Rectal smooth muscle tissue (tissue), 1 donor: ENCODE measurements at regions not wholly inside any gene's neighbourhood (a gene's known extent, or its start where the extent isn't known, plus 50 kb on each side); places are given as distances from the start of the nearest gene placed in this dataset.
"Not testable (repeated sequence)": the region's sequence is repeated elsewhere in the genome, so short reads cannot be mapped to it uniquely, and the experiment has no call there.

Source experiments
- H3K27ac ChIP-seq: one replicate; pipeline ENCODE4 v1.7.0; 2013; ENCODE audit warnings: low read depth, low read length, inconsistent platforms
- H3K27me3 ChIP-seq: one replicate; pipeline ENCODE4 v1.7.0; 2013; ENCODE audit warnings: low read length; ENCODE audit not compliant: control insufficient read depth, insufficient read depth
- H3K36me3 ChIP-seq: one replicate; pipeline ENCODE4 v1.7.0; 2013; ENCODE audit warnings: low read length; ENCODE audit not compliant: control insufficient read depth, insufficient read depth
- H3K4me1 ChIP-seq: one replicate; pipeline ENCODE4 v1.7.0; 2013; ENCODE audit warnings: low read length; ENCODE audit not compliant: control insufficient read depth, insufficient read depth
- H3K4me3 ChIP-seq: one replicate; pipeline ENCODE4 v1.7.0; 2013; ENCODE audit warnings: low read length
- H3K9ac ChIP-seq: one replicate; pipeline ENCODE4 v1.7.0; 2013; ENCODE audit warnings: low read length

DNA sequence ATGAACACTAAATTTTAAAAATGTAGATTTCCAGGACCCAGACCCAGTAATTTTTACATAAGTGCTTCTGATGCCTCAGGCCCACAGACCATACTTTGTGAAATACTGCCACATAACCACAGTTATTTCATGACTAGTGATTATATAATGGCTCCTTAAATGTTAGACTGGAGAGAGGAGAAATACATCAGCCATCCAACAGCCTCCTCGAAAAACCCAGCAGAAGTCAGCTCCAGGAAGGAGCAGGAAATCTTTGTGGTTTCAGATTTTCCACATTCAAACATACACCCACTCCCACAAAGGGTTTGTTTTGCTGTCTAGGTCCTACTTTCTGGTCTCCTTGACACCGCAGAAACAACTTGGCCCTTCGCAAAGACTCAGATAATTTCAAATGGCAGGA is 455.2 kb downstream of the DTWD2 start:
- Histone ChIP-seq H3K4me3 (no peak overlapping the region), H3K27me3 (no peaks in the 10 kb centered on the region), H3K9ac (no peak overlapping the region), H3K4me1 (no peaks in the 10 kb centered on the region), H3K36me3 (no peaks in the 10 kb centered on the region), H3K27ac (no peak overlapping the region)

DNA sequence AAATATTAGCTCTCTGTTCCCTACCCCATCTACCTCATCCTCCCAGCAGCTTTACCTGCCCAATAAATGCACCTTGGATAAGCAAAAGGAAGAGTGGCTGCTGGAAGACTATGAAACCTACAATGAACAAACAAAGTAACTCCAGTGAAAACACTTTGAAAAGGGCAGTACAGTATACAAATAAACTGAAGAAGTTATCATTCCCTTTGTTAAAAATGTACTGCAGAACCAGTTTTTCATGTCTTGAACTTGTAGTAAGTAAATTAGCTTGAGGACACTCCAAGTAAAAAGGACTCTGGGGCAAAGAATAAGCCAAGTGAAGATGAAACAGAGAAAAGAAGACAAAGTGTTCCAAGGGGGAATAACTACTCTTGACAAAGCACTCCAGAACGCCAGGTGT is 457.1 kb downstream of the DTWD2 start:
- Histone ChIP-seq H3K36me3 (no peaks in the 10 kb centered on the region), H3K27me3 (no peaks in the 10 kb centered on the region), H3K27ac (no peak overlapping the region), H3K4me1 (no peaks in the 10 kb centered on the region), H3K4me3 (no peak overlapping the region), H3K9ac (no peak overlapping the region)

DNA sequence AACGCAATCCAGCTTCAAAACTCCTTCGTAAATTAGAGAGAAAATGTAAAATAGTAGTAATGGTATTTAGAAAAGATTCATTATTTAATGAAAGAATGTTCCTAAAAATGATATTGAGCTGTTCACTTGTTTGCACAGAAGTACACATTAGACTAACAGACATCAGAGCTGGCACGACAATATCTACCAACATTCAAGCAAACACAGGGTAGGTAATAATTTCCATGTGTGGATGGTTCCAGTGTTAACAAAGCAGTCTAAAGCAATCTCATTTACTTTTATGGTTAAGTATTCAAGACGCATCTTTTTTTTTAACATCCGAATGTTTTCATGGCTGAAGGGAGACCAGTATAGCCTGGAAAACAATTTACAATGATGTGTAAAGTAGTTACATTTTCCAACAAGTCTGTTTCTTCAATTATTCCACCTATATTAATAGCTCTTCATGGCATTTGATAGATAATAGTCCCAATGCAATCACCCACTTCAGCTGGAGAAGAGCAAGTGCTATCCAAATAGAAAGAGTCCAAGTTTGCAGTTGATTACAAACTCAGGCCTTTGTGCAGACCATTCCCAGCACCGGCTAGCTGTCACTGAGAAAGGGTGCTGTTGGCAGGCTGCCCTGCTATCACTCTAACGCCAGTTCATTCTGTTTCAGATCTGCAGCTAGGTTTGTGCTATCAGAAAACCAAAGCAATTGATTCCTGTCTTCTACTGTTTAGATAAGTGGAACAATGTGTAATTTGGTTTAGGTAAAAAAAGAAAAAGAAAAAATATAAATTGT is 458.8 kb downstream of the DTWD2 start:
- no peak overlapping the region for H3K4me3 ChIP-seq
- H3K27ac ChIP-seq, result no peak overlapping the region
- no peaks in the 10 kb centered on the region for H3K4me1 ChIP-seq
- no peak overlapping the region for H3K9ac ChIP-seq
- no peaks in the 10 kb centered on the region for H3K36me3 ChIP-seq
- H3K27me3 ChIP-seq, result no peaks in the 10 kb centered on the region

DNA sequence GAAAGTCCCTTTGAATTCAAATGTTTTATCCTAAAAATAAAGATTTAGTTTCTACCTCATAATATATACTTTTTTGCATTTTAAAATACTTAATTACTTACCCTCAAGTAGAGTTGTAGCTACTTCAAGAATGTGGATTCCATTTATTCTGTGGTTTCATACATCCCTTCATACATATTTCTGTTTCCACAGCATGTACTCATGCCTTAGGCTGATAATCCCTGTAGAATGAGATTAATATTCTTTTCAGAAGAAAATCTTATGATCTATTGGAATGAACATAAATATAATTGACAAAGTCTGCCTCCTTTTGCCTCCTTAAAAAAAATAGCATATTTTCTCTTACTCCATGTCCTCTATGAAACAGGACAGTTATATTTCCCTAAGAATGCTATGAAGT is 465.7 kb downstream of the DTWD2 start:
- Histone ChIP-seq H3K36me3 (no peaks in the 10 kb centered on the region), H3K27ac (no peak overlapping the region), H3K27me3 (no peaks in the 10 kb centered on the region), H3K4me1 (no peaks in the 10 kb centered on the region), H3K9ac (no peak overlapping the region), H3K4me3 (no peak overlapping the region)

DNA sequence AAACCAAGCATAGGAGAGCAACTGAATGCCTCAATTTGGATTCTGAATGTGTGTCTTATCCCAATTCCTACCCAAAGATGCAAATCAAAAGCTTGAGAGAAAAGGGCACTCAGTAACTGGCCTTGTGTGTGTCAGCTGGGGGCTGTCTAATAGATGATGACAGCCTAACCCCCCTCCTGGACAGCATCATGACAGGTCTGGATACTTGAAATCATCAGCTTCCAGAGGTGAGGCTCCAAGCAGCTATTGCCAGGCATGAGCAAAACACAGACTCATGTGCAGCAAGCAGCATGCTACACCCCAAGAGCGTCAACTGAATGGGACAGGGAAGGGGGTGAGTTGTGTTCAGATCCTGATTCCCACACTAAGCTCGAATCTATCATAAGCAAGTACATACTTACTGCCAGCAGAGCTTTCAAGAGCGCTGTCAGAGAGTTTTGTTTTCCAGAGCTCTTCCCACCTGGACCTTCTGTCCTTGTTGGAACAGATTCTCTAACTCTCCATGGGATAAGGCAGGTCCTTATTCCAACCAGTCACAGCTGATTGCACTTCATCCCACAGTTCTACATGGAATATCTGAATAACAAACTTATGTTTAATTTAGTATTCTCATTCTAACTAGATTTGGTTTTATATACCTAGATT is 467.5 kb downstream of the DTWD2 start:
- no peak overlapping the region for H3K9ac ChIP-seq
- H3K4me1 ChIP-seq, result no peaks in the 10 kb centered on the region
- H3K4me3 ChIP-seq, result no peak overlapping the region
- H3K36me3 ChIP-seq, result no peaks in the 10 kb centered on the region
- no peaks in the 10 kb centered on the region for H3K27me3 ChIP-seq
- no peak overlapping the region for H3K27ac ChIP-seq

DNA sequence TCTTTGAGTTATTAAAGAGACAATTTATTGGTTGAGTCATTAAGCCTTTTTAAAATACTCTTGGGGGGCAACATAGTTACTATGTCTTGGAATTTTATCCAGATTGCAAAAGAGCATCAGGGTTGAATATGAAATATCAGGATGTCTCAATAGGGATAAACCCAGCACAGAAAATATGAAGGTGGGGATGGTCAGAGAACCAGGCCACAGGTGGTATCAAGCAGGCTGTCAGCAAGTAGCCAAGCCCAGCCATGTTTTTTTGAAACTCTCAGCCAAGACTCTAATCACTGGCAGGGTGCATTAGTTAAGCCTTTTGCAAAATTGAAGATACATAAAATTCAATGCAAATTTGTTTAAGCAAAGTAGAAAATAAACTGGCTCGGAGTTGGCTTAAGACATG is 468.9 kb downstream of the DTWD2 start:
- Histone ChIP-seq H3K27ac (no peak overlapping the region), H3K9ac (no peak overlapping the region), H3K36me3 (no peaks in the 10 kb centered on the region), H3K4me1 (no peaks in the 10 kb centered on the region), H3K27me3 (no peaks in the 10 kb centered on the region), H3K4me3 (no peak overlapping the region)

DNA sequence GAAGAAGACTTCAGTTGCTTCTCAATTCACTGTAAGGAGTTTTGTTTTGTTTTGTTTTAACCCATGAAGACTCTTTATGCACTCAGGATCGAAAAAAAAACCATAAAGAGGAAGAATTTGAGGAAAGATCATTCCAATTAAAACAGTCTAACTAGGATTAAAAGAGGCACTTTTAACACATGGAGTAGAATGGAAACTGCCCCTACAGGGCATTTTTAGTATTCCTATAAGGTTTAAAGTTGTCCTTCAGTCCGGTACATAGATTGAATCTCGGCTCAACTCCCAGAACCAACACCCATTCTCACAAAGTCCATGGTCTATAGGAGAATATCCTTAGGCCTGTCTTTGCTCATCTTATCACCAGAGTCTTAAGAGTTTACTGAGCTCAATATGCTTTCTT is 469.6 kb downstream of the DTWD2 start:
- H3K9ac ChIP-seq, result no peak overlapping the region
- no peaks in the 10 kb centered on the region for H3K27me3 ChIP-seq
- H3K4me3 ChIP-seq, result no peak overlapping the region
- H3K36me3 ChIP-seq, result no peaks in the 10 kb centered on the region
- no peak overlapping the region for H3K27ac ChIP-seq
- H3K4me1 ChIP-seq, result no peaks in the 10 kb centered on the region

DNA sequence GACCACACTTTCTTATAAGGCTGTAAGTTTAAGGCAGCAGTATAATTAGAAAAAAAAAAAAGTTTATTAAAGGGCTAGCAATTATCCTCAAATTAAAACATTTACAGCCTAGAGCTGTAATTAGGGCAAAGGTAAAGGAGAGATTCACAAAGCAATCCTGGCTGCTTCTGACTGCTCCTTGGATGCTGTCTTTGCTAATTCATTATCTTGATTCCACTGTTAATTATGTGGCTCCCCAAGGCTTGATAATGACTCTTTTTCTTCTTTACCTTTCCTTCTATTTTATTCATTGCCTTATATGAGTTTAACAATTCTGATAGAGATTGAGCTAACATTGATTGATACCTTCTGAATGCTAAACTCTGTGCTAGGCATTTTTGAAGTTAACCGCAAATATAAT is 476.5 kb downstream of the DTWD2 start:
- no peaks in the 10 kb centered on the region for H3K27me3 ChIP-seq
- H3K36me3 ChIP-seq, result no peaks in the 10 kb centered on the region
- no peak overlapping the region for H3K27ac ChIP-seq
- no peak overlapping the region for H3K9ac ChIP-seq
- H3K4me3 ChIP-seq, result no peak overlapping the region
- H3K4me1 ChIP-seq, result no peaks in the 10 kb centered on the region

DNA sequence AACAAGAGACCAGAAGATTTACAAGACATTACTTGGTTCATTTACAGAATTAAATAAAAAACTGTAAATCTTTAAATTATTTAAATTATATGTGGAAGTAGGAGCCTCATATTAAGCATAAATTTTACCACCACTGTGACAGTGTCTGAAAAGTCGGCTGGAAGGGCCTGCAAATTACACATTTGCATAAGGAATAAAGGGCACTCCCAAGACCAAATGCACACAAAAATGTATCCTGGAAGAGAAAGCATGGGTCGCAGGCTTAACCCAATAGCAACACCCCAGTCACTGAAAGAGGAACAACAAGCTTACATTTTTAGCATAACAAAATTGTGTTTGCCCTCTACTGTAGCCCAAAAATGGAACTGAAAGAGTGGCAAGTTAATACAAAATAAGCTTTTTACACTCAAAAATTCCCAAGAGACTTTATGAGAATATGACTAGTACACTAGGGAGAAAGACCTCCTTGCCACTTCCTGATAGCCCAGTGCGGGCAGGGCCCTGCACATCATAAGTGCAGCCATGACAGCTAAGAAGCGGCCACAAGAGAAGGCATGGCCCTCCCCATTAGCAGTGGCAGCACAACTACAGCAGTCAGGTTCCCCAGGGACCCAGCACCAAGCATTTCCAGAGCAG is 482.0 kb downstream of the DTWD2 start:
- Histone ChIP-seq H3K27ac (no peak overlapping the region), H3K27me3 (no peaks in the 10 kb centered on the region), H3K4me3 (no peak overlapping the region), H3K4me1 (no peaks in the 10 kb centered on the region), H3K36me3 (no peaks in the 10 kb centered on the region), H3K9ac (no peak overlapping the region)

DNA sequence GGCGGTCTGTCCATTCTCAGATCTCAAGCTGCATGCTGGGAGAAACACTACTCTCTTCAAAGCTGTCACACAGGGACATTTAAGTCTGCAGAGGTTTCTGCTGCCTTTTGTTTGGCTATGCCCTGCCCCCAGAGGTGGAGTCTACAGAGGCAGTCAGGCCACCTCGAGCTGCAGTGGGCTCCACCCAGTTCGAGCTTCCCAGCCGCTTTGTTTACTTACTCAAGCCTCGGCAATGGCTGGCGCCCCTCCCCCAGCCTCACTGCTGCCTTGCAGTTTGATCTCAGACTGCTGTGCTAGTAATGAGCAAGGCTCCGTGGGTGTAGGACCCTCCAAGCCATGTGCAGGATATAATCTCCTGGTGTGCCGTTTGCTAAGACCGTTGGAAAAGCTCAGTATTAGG is 486.1 kb downstream of the DTWD2 start:
- H3K27ac ChIP-seq, H3K4me1 ChIP-seq, H3K27me3 ChIP-seq, H3K9ac ChIP-seq, H3K36me3 ChIP-seq, H3K4me3 ChIP-seq: not testable (repeated sequence)

DNA sequence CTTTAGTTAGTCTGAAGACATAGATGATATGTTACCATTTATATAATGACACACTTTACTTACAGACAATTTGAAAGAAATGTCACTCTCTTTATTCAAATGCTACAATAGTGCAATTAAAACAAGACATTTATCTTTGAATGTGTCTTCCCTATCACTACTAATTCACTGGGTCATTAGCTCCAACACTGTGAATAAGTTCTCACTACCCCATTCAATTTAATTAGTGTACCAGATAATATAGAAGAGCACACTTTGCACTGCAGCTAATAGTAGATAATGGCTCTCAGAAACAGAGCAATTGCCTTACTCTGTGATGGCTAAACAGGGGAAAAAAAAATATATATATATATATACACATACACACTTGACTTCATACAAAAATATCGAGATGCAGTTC is 497.0 kb downstream of the DTWD2 start:
- no peaks in the 10 kb centered on the region for H3K36me3 ChIP-seq
- H3K27ac ChIP-seq, result no peak overlapping the region
- H3K4me3 ChIP-seq, result no peak overlapping the region
- H3K9ac ChIP-seq, result no peak overlapping the region
- no peaks in the 10 kb centered on the region for H3K27me3 ChIP-seq
- H3K4me1 ChIP-seq, result no peaks in the 10 kb centered on the region

DNA sequence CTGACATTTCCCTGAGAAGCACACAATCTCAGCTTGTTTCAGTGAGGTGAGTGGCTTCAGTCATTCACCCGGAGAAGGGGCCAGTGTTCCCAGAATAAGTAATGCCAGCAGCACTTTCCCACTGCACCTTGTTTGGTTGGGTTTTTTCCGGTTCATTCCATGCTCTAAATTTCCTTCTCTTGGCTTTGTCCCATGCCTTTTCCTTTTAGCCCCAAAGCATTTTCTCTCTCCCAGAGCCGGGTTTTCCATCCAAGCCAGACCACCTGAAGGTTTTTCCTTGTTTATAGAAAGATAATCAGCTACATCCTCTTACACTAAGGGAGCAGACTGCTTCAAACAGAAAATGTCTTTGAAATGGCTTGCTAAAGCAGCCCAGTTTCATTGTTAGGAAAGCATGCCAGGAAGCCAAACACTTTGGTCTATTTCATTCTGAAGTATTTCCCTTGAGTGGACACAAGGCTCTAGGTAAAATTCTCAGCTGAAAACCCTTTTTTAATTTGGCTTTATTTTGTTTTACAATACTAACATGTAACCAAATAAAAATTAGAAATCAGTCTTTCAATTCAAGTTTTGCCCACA is 501.6 kb downstream of the DTWD2 start:
- H3K4me1 ChIP-seq, result no peaks in the 10 kb centered on the region
- no peak overlapping the region for H3K4me3 ChIP-seq
- no peaks in the 10 kb centered on the region for H3K27me3 ChIP-seq
- H3K27ac ChIP-seq, result no peak overlapping the region
- no peak overlapping the region for H3K9ac ChIP-seq
- H3K36me3 ChIP-seq, result no peaks in the 10 kb centered on the region
